Neural progenitor cell (in vitro differentiated cells): ENCODE measurements at regions not wholly inside any gene's neighbourhood (a gene's known extent, or its start where the extent isn't known, plus 50 kb on each side); places are given as distances from the start of the nearest gene placed in this dataset.

Experiments used
- EZH2 ChIP-seq: fragments of 200-600 bp; sonication (generic); IDR thresholded peaks from 2 replicates; pipeline ENCODE4 v1.6.1; 2017; ENCODE audit warnings: antibody characterized with exemption, mild to moderate bottlenecking, moderate library complexity
- EZH2phosphoT487 ChIP-seq: fragments of 200-600 bp; sonication (generic); IDR thresholded peaks from 2 replicates; pipeline ENCODE4 v1.6.1; 2017; ENCODE audit warnings: antibody characterized with exemption
- TF ChIP-seq, protein P1 (sequence below): fragments of 200-600 bp; sonication (generic); IDR thresholded peaks from 2 replicates; pipeline ENCODE4 v1.5.1; 2017; ENCODE audit warnings: antibody characterized with exemption, mild to moderate bottlenecking

DNA sequence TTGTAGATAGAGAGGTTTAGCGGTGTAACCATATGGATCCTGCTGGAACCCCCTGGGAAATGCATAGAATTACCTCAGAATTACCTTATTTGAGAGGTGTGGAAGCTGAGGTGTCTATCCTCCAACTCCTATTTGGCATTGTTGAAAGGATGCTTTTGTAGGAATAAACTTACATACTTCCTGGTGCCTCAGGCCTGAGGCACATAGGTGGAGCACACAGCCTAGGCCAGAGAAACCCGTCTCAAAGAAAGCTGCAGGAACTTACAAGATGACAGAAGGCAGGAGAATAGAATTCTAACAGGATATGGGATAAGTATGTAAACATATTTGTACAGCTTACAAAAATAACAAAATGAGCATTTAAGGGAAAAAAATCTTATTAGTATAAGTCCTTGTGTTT is 1507.2 kb upstream of the ZEB2 start:
- TF ChIP-seq, protein P1, sequence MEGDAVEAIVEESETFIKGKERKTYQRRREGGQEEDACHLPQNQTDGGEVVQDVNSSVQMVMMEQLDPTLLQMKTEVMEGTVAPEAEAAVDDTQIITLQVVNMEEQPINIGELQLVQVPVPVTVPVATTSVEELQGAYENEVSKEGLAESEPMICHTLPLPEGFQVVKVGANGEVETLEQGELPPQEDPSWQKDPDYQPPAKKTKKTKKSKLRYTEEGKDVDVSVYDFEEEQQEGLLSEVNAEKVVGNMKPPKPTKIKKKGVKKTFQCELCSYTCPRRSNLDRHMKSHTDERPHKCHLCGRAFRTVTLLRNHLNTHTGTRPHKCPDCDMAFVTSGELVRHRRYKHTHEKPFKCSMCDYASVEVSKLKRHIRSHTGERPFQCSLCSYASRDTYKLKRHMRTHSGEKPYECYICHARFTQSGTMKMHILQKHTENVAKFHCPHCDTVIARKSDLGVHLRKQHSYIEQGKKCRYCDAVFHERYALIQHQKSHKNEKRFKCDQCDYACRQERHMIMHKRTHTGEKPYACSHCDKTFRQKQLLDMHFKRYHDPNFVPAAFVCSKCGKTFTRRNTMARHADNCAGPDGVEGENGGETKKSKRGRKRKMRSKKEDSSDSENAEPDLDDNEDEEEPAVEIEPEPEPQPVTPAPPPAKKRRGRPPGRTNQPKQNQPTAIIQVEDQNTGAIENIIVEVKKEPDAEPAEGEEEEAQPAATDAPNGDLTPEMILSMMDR: no peak
- TF ChIP-seq EZH2: no peak
- TF ChIP-seq EZH2phosphoT487: no peak
